Mucosa of descending colon (tissue), 3 donors: ENCODE measurements at regions not wholly inside any gene's neighbourhood (a gene's known extent, or its start where the extent isn't known, plus 50 kb on each side); places are given as distances from the start of the nearest gene placed in this dataset.

Experiments used
- ATAC-seq: fragments of 200-7000 bp; cut with Tn5 transposase; one replicate; pipeline ENCODE4 v1.9.1; 2020; ENCODE audit warnings: mild to moderate bottlenecking, moderate library complexity
- DNase-seq, 3 donors: peaks; one replicate each; pipeline ENCODE4 v3.0.0-alpha.2; 2020
- H3K36me3 ChIP-seq: fragments of 200-600 bp; one replicate; pipeline ENCODE4 v1.8.0; 2021; ENCODE audit warnings: low read depth, mild to moderate bottlenecking
- H3K4me1 ChIP-seq: fragments of 200-600 bp; one replicate; pipeline ENCODE4 v1.8.0; 2021; ENCODE audit warnings: low read depth, mild to moderate bottlenecking
- H3K4me3 ChIP-seq: fragments of 200-600 bp; one replicate; pipeline ENCODE4 v1.8.0; 2021; ENCODE audit warnings: mild to moderate bottlenecking
- H3K9me3 ChIP-seq: fragments of 200-600 bp; one replicate; pipeline ENCODE4 v1.8.0; 2021; ENCODE audit warnings: mild to moderate bottlenecking
- CTCF ChIP-seq: fragments of 200-600 bp; IDR thresholded peaks from one replicate; pipeline ENCODE4 v1.8.0; 2022; ENCODE audit warnings: antibody characterized with exemption, mild to moderate bottlenecking
- intact Hi-C, 2 donors: fragments of 100-400 bp; cut with DNase I in 1 of 2; cut with micrococcal nuclease in 1 of 2; formaldehyde crosslinking; loops; one replicate each; pipeline versions ENCODE4 v1.11.0 to v1.11.1; 2022; cut with DNase I, micrococcal nuclease
- donor health status: DM: no; HTN: no; CAD: no; lungs with moderate emphysema.
- donor health status: DM: no; HTN: no; CAD: no.
- donor health status: DM: no; HTN: yes; CAD: no.

GRCh38 chr13:75013818-75014217 is 468.2 kb downstream of the TBC1D4 start:
- no peak for DNase-seq
- no peak for TF ChIP-seq CTCF
- intact Hi-C loops = no loop called here
- Histone ChIP-seq H3K4me3 (no peak overlapping the region), H3K9me3 (no peaks in the 10 kb centered on the region), H3K36me3 (no peaks in the 10 kb centered on the region), H3K4me1 (no peaks in the 10 kb centered on the region)
- no peak for ATAC-seq

DNA sequence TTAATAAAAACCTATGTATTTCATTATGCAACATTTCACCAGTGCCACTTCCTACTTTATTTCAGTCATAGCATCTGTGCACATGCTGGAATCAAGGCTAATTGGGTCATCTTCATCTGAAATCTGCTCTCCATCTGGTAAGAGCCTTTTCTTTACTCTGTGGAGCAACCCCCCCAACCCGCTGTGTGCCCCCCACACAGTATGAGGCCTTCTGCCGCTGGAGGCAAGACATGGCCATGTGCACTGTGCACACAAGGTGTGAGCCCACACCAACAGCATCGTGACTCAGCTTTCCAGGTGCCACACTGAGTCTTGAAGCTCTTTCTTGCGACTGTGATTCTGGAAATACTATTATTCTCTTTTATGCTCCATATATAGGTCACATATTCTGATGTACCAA is 471.0 kb downstream of the TBC1D4 start:
- H3K4me1 ChIP-seq = no peaks in the 10 kb centered on the region
- ATAC-seq (no peak), DNase-seq (no peak)
- no peak overlapping the region for H3K4me3 ChIP-seq
- intact Hi-C loops = no loop called here
- H3K9me3 ChIP-seq = no peaks in the 10 kb centered on the region
- H3K36me3 ChIP-seq = no peaks in the 10 kb centered on the region
- no peak for TF ChIP-seq CTCF

DNA sequence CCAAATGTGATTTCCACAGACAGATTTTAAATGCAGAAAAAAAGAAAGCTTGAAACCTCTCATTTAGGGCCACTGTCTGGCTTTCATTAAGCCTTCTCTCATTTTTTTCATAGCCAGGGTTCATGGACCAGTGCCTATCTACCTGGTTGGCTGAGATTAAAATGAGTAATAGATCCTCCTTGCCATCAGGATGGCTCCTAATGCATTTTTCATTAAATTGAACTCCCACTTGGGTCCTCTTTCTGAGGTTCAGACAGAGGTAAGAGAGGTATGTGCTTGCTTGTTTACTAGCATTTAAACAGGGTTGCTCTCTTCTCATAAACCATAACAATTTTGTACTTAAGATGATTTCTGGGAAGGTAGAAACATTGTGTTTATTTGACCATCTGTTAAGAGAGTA is 473.0 kb downstream of the TBC1D4 start:
- Histone ChIP-seq H3K9me3 (no peaks in the 10 kb centered on the region), H3K4me1 (no peaks in the 10 kb centered on the region), H3K4me3 (no peak overlapping the region), H3K36me3 (no peaks in the 10 kb centered on the region)
- TF ChIP-seq CTCF = no peak
- no peak for ATAC-seq
- intact Hi-C loops = no loop called here
- no peak for DNase-seq

DNA sequence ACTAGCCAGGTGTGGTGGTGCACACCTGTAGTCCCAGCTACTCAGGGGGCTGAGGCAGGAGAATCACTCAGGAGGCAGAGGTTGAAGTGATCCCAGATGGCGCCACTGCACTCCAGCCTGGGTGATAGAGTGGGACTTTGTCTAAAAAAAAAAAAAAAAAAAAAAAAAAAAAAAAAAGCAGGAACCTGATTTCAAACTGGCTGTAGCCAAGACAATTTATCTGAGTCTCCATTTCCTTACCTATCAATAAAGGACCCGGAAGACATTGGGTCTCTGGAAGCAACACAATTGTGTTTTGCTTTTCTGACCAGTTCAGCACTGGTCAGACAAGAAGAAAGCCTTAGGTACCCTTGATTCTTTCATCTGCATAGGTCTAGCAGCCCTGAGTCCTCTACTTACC is 491.0 kb downstream of the TBC1D4 start:
- intact Hi-C loops = no loop called here
- Histone ChIP-seq H3K4me3 (no peak overlapping the region), H3K9me3 (no peaks in the 10 kb centered on the region), H3K36me3 (no peaks in the 10 kb centered on the region), H3K4me1 (no peaks in the 10 kb centered on the region)
- no peak for ATAC-seq
- no peak for TF ChIP-seq CTCF
- DNase-seq = no peak

DNA sequence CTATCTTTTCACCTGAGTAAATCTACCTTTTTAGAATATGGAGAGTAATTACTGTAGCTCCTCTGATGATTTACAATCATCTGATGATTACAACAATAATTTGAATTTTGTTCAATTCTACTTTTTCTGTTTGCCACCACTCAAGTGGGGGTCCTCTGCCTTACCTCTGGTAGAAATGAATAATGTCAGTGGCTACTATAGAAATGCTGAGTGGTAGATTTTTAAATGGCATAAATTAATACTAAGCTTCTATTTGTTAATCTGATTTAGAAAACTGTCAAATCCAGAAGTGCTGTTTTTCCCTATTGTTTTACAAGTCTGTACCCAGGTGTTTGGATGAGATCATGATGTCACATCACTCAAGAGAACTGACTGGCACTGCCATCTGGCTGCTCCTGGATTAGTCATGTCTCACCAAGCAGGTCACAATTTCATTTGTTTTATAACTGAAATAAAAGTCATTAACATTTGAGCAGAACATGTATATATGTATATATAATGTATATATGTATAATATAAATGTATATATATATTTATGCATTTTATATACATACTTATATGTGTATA is 494.8 kb downstream of the TBC1D4 start:
- no peak overlapping the region for H3K4me3 ChIP-seq
- no peak for DNase-seq
- no peaks in the 10 kb centered on the region for H3K4me1 ChIP-seq
- no peaks in the 10 kb centered on the region for H3K9me3 ChIP-seq
- no peak for TF ChIP-seq CTCF
- intact Hi-C loops = no loop called here
- H3K36me3 ChIP-seq = no peaks in the 10 kb centered on the region
- no peak for ATAC-seq

- Histone ChIP-seq H3K4me1 (no peaks in the 10 kb centered on the region), H3K4me3 (no peak overlapping the region), H3K36me3 (no peaks in the 10 kb centered on the region), H3K9me3 (no peaks in the 10 kb centered on the region)
- intact Hi-C loops = no loop called here
- ATAC-seq (no peak), DNase-seq (no peak)
- no peak for TF ChIP-seq CTCF
These were observed 495.4 kb downstream of the TBC1D4 start for GRCh38 chr13:74986609-74987008.
